IMR-90 (cell line): ENCODE measurements at regions not wholly inside any gene's neighbourhood (a gene's known extent, or its start where the extent isn't known, plus 50 kb on each side); places are given as distances from the start of the nearest gene placed in this dataset.

Source experiments
- BHLHE40 ChIP-seq: fragments of 150-350 bp; IDR thresholded peaks from 2 replicates; pipeline ENCODE4 v1.6.1; 2016; ENCODE audit warnings: mild to moderate bottlenecking, low read depth, low read length
- CEBPB ChIP-seq: IDR thresholded peaks from 2 replicates; pipeline ENCODE4 v1.6.1; 2012; ENCODE audit warnings: low read depth, low read length, improper control_type of control experiment
- MXI1 ChIP-seq: IDR thresholded peaks from 2 replicates; pipeline ENCODE4 v1.6.1; 2012; ENCODE audit warnings: low read depth, mild to moderate bottlenecking, low read length, moderate library complexity, borderline replicate concordance
- NFE2L2 ChIP-seq: fragments of 150-350 bp; IDR thresholded peaks from 2 replicates; pipeline ENCODE4 v1.6.1; 2016; ENCODE audit warnings: low read depth, mild to moderate bottlenecking, low read length
- POLR2A ChIP-seq: IDR thresholded peaks from 2 replicates; pipeline ENCODE4 v1.6.1; 2012; ENCODE audit warnings: mild to moderate bottlenecking, low read depth, low read length
- RAD21 ChIP-seq: IDR thresholded peaks from 2 replicates; pipeline ENCODE4 v1.6.1; 2012; ENCODE audit warnings: low read length, improper control_type of control experiment
- RCOR1 ChIP-seq: IDR thresholded peaks from 2 replicates; pipeline ENCODE4 v1.6.1; 2012; ENCODE audit warnings: mild to moderate bottlenecking, low read length, improper control_type of control experiment; ENCODE audit not compliant: insufficient replicate concordance
- RFX5 ChIP-seq: IDR thresholded peaks from 2 replicates; pipeline ENCODE4 v1.8.0; 2012; ENCODE audit warnings: low read depth, mild to moderate bottlenecking, low read length, moderate library complexity
- TF ChIP-seq, protein P1 (sequence below): conservative IDR thresholded peaks from 2 replicates; pipeline ENCODE4 v1.5.1; 2012; ENCODE audit warnings: mild to moderate bottlenecking, low read depth, low read length, improper control_type of control experiment
- TF ChIP-seq, protein P2 (sequence below): fragments of 150-350 bp; IDR thresholded peaks from 2 replicates; pipeline ENCODE4 v1.6.1; 2017; ENCODE audit warnings: mild to moderate bottlenecking, antibody characterized with exemption, low read length, low read depth

DNA sequence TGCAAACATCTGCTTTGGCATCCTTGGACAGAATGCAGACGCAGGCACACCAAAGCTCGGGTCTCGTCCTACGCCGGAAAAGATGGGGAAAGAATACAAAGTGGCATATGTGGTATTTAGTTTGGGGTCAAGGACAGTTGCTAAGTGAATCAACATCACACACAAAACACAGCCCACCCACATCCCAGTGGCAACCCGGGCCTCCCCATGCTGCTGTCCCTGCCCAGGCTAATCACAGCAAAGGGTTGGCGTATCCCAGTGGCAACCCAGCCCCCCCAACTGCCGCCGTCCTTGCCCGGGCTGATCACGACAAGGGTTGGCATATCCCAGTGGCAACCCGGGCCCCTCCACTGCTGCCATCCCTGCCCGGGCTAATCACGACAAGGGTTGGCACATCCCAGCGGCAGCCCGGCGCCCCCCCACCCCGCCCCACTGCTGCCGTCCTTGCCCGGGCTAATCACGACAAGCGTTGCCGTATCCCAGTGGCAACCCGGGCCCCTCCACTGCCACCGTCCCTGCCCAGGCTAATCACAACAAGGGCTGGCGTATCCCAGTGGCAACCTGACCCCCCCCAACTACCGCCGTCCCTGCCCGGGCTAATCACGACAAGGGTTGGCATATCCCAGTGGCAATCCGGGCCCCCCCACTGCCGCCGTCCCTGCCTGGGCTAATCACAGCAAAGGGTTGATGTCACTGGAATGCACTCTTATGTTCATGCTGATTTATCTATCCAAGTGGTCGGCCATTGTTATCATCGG, 167.8 kb upstream of the SOX1 start:
- no peak for TF ChIP-seq RAD21
- TF ChIP-seq, protein P1, sequence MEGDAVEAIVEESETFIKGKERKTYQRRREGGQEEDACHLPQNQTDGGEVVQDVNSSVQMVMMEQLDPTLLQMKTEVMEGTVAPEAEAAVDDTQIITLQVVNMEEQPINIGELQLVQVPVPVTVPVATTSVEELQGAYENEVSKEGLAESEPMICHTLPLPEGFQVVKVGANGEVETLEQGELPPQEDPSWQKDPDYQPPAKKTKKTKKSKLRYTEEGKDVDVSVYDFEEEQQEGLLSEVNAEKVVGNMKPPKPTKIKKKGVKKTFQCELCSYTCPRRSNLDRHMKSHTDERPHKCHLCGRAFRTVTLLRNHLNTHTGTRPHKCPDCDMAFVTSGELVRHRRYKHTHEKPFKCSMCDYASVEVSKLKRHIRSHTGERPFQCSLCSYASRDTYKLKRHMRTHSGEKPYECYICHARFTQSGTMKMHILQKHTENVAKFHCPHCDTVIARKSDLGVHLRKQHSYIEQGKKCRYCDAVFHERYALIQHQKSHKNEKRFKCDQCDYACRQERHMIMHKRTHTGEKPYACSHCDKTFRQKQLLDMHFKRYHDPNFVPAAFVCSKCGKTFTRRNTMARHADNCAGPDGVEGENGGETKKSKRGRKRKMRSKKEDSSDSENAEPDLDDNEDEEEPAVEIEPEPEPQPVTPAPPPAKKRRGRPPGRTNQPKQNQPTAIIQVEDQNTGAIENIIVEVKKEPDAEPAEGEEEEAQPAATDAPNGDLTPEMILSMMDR, result no peak
- TF ChIP-seq POLR2A, result no peak
- no peak for TF ChIP-seq CEBPB
- no peak for TF ChIP-seq RCOR1
- TF ChIP-seq MXI1, result no peak
- TF ChIP-seq RFX5, result no peak
- TF ChIP-seq NFE2L2, result no peak
- TF ChIP-seq, protein P2, sequence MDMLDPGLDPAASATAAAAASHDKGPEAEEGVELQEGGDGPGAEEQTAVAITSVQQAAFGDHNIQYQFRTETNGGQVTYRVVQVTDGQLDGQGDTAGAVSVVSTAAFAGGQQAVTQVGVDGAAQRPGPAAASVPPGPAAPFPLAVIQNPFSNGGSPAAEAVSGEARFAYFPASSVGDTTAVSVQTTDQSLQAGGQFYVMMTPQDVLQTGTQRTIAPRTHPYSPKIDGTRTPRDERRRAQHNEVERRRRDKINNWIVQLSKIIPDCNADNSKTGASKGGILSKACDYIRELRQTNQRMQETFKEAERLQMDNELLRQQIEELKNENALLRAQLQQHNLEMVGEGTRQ, result no peak
- TF ChIP-seq BHLHE40, result no peak
